DOHH2 (cell line): ENCODE measurements at regions not wholly inside any gene's neighbourhood (a gene's known extent, or its start where the extent isn't known, plus 50 kb on each side); places are given as distances from the start of the nearest gene placed in this dataset.

ENCODE experiments used
- H3F3A ChIP-seq: fragments of 200-600 bp; sonication (generic), shearing (Covaris generic); 2 replicates; pipeline ENCODE4 v1.6.0; 2016; ENCODE audit warnings: antibody characterized with exemption, mild to moderate bottlenecking; ENCODE audit not compliant: control insufficient read depth, insufficient read depth
- H3K27ac ChIP-seq: fragments of 200-600 bp; sonication (generic); 2 replicates; pipeline ENCODE4 v1.5.1; 2014; ENCODE audit warnings: low read depth, mild to moderate bottlenecking, low read length, moderate library complexity
- H3K27me3 ChIP-seq: fragments of 200-600 bp; sonication (generic); 2 replicates; pipeline ENCODE4 v1.6.1; 2014; ENCODE audit warnings: mild to moderate bottlenecking, low read length, mixed read lengths; ENCODE audit not compliant: control insufficient read depth
- H3K36me3 ChIP-seq: fragments of 200-600 bp; sonication (generic); 2 replicates; pipeline ENCODE4 v1.6.1; 2014; ENCODE audit warnings: mild to moderate bottlenecking, low read length, moderate library complexity, mixed read lengths; ENCODE audit not compliant: control insufficient read depth
- H3K4me1 ChIP-seq: fragments of 200-600 bp; sonication (generic); 2 replicates; pipeline ENCODE4 v1.6.1; 2014; ENCODE audit warnings: mild to moderate bottlenecking, low read length, mixed read lengths; ENCODE audit not compliant: control insufficient read depth
- H3K4me2 ChIP-seq: fragments of 200-600 bp; sonication (generic); 2 replicates; pipeline ENCODE4 v1.6.0; 2014; ENCODE audit warnings: mild to moderate bottlenecking, low read length, moderate library complexity
- H3K4me3 ChIP-seq: fragments of 200-600 bp; sonication (generic); 2 replicates; pipeline ENCODE4 v1.5.1; 2014; ENCODE audit warnings: mild to moderate bottlenecking, low read length, mixed read lengths
- H3K79me2 ChIP-seq: fragments of 200-600 bp; sonication (generic); 2 replicates; pipeline ENCODE4 v1.6.1; 2014; ENCODE audit warnings: mild to moderate bottlenecking, low read length, mixed read lengths; ENCODE audit not compliant: control insufficient read depth
- H3K9me2 ChIP-seq: fragments of 200-600 bp; sonication (generic); replicated peaks from 2 replicates; pipeline ENCODE4 v1.6.1; 2014; ENCODE audit warnings: mild to moderate bottlenecking, low read length, mixed read lengths; ENCODE audit not compliant: control insufficient read depth
- H3K9me3 ChIP-seq: fragments of 200-600 bp; sonication (generic); 2 replicates; pipeline ENCODE4 v1.6.1; 2014; ENCODE audit warnings: antibody characterized with exemption, low read length, mixed read lengths; ENCODE audit not compliant: control insufficient read depth, insufficient read depth
- H4K20me1 ChIP-seq: fragments of 200-600 bp; sonication (generic); 2 replicates; pipeline ENCODE4 v1.6.0; 2014; ENCODE audit warnings: low read depth, mild to moderate bottlenecking, antibody characterized with exemption, low read length, moderate library complexity; ENCODE audit not compliant: control insufficient read depth, insufficient read depth
- EZH2phosphoT487 ChIP-seq: fragments of 200-600 bp; sonication (generic); IDR thresholded peaks from 2 replicates; pipeline ENCODE4 v1.6.1; 2017; ENCODE audit warnings: borderline replicate concordance, mild to moderate bottlenecking, antibody characterized with exemption, low read length, moderate library complexity, mixed read lengths
- TF ChIP-seq, protein P1 (sequence below): fragments of 200-600 bp; sonication (generic); IDR thresholded peaks from one replicate; pipeline ENCODE4 v1.5.1; 2014; ENCODE audit warnings: antibody characterized with exemption, mild to moderate bottlenecking, low read depth, low read length; ENCODE audit not compliant: poor library complexity, severe bottlenecking

DNA sequence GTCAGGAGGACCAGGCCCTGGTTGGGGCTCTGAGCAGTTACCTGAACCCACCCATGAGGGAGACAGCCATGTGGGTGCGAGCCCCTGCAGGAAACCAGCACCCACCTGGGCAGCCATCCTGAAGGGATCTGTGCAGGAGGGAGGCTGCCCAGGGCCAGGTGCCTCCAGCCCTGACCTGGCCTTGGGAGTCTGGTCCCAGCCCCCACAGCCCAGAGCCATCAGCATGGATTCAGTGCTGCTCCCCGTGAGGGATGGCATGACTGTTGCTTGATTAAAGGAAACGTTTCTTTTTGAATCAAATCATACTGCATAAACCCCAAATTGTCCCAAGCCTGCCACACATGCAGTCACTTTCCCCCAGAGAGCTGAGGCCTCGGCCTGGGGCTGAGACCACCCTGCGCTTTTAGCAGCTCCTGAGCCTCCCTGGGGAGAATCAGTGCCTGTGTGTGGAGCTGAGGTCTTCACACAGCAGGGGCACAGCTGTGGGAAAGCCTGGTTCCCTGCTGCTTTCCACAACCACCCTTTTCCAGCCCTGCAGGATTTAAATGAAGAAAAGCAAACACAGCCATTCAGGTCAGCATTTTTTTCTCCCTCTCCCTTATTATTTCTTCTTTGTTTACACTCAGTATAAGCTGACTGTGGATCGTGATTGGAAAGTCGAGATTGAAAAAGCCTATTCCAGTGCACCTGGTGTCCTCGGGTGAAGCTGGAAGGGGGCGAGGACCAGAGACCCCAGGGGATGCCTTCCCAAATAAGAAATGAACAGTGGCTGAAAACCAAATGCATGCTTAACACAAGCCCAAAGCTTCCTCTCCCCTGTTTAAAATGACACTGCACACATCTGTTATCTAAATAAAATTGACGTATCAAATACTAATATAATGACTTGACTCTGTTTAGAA is 283.9 kb downstream of the SMOC2 start:
- no peaks in the 10 kb centered on the region for H3K27me3 ChIP-seq
- H3F3A ChIP-seq, result no peaks in the 10 kb centered on the region
- H3K4me3 ChIP-seq, result no peak overlapping the region
- no peaks in the 10 kb centered on the region; the same call in 1 of the 2 replicates for H3K9me3 ChIP-seq
- TF ChIP-seq, protein P1, sequence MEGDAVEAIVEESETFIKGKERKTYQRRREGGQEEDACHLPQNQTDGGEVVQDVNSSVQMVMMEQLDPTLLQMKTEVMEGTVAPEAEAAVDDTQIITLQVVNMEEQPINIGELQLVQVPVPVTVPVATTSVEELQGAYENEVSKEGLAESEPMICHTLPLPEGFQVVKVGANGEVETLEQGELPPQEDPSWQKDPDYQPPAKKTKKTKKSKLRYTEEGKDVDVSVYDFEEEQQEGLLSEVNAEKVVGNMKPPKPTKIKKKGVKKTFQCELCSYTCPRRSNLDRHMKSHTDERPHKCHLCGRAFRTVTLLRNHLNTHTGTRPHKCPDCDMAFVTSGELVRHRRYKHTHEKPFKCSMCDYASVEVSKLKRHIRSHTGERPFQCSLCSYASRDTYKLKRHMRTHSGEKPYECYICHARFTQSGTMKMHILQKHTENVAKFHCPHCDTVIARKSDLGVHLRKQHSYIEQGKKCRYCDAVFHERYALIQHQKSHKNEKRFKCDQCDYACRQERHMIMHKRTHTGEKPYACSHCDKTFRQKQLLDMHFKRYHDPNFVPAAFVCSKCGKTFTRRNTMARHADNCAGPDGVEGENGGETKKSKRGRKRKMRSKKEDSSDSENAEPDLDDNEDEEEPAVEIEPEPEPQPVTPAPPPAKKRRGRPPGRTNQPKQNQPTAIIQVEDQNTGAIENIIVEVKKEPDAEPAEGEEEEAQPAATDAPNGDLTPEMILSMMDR, result no peak
- no peak for TF ChIP-seq EZH2phosphoT487
- no peaks in the 10 kb centered on the region for H3K79me2 ChIP-seq
- no peaks in the 10 kb centered on the region for H3K9me2 ChIP-seq
- no peak overlapping the region for H3K27ac ChIP-seq
- H3K4me2 ChIP-seq, result no peak overlapping the region
- H3K4me1 ChIP-seq, result no peaks in the 10 kb centered on the region
- no peaks in the 10 kb centered on the region for H4K20me1 ChIP-seq
- H3K36me3 ChIP-seq, result no peaks in the 10 kb centered on the region

DNA sequence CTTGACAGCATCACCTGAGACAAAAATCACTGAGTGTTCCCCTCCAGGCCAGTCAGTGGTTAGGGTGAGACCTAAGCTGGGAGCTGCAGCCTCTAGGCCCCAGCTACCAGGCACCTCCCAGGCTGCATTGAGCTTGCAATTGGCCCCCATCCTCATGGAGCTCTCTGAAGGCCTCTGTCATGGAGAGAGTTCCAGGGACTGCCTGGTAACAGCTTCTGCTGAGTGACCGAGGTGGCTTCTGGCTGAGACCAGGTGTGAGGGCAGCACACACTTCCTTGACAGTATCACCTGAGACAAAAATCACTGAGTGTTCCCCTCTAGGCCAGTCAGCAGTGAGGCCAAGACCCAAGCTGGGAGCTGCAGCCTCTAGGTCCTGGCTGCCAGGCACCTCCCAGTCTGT is 283.0 kb downstream of the SMOC2 start:
- no peak overlapping the region for H3K4me2 ChIP-seq
- H3K4me1 ChIP-seq, result no peaks in the 10 kb centered on the region
- TF ChIP-seq, protein P1, result no peak
- no peak for TF ChIP-seq EZH2phosphoT487
- no peaks in the 10 kb centered on the region; the same call in 1 of the 2 replicates for H3K9me3 ChIP-seq
- H3K79me2 ChIP-seq, result no peaks in the 10 kb centered on the region
- H3K27me3 ChIP-seq, result no peaks in the 10 kb centered on the region
- no peaks in the 10 kb centered on the region for H4K20me1 ChIP-seq
- no peaks in the 10 kb centered on the region for H3F3A ChIP-seq
- H3K9me2 ChIP-seq, result no peaks in the 10 kb centered on the region
- no peak overlapping the region for H3K27ac ChIP-seq
- no peak overlapping the region for H3K4me3 ChIP-seq
- H3K36me3 ChIP-seq, result no peaks in the 10 kb centered on the region

DNA sequence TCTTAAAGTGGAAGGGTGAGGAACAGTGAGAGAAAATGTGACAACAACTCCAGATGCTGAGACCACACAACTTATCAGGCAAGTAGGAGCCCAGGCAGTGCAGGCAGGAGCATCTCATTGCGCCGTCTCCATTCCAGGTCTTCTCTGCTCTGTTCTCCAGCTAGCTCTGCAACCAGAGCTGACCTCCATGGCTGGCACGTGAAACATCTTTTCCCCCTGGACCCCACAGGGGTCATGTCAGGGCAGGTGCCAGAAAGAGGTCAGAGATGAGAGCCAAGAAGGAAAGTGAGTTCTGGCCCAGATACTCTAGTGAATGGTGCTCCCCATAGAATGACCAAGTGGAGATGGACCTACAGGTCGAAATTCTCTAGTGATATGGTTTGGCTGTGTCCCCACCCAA is 281.4 kb downstream of the SMOC2 start:
- H3K4me2 ChIP-seq, result no peak overlapping the region
- no peak overlapping the region for H3K4me3 ChIP-seq
- H3F3A ChIP-seq, result no peaks in the 10 kb centered on the region
- H3K79me2 ChIP-seq, result no peaks in the 10 kb centered on the region
- TF ChIP-seq EZH2phosphoT487, result no peak
- TF ChIP-seq, protein P1, result no peak
- H3K4me1 ChIP-seq, result no peaks in the 10 kb centered on the region
- no peaks in the 10 kb centered on the region for H4K20me1 ChIP-seq
- H3K9me2 ChIP-seq, result no peaks in the 10 kb centered on the region
- no peaks in the 10 kb centered on the region for H3K36me3 ChIP-seq
- H3K27ac ChIP-seq, result no peak overlapping the region
- H3K27me3 ChIP-seq, result no peaks in the 10 kb centered on the region
- no peaks in the 10 kb centered on the region; the same call in 1 of the 2 replicates for H3K9me3 ChIP-seq
